Activated CD4-positive, alpha-beta T cell treated with anti-CD3 and anti-CD28 coated beads, Interleukin-2, amount 10 ng/mL, durations not matched to agents 7 days and 5 days (primary cell): ENCODE measurements at regions not wholly inside any gene's neighbourhood (a gene's known extent, or its start where the extent isn't known, plus 50 kb on each side); places are given as distances from the start of the nearest gene placed in this dataset.

Experiments used
- CTCF ChIA-PET: fragments of 350-600 bp; sonication (Branson Sonifier 250); formaldehyde crosslinking; loops from one replicate; lab custom pipeline; 2021; ENCODE audit warnings: antibody characterized with exemption; lab: Charles Lee
- POLR2A ChIA-PET: fragments of 350-600 bp; sonication (Branson Sonifier 250); formaldehyde crosslinking; loops from one replicate; lab custom pipeline; 2021; ENCODE audit warnings: antibody characterized with exemption; lab: Charles Lee
- DNase-seq: peaks from one replicate; pipeline ENCODE4 v3.0.0-alpha.2; 2020
- H3K27ac Mint-ChIP-seq: one replicate; pipeline ENCODE4 v1.8.0; 2021; ENCODE audit warnings: mild to moderate bottlenecking, moderate library complexity, mixed read lengths
- H3K27me3 Mint-ChIP-seq: one replicate; pipeline ENCODE4 v1.8.0; 2021; ENCODE audit warnings: mixed read lengths
- H3K36me3 Mint-ChIP-seq: one replicate; pipeline ENCODE4 v1.8.0; 2021; ENCODE audit warnings: low read depth, mixed read lengths
- H3K4me1 Mint-ChIP-seq: one replicate; pipeline ENCODE4 v1.8.0; 2021; ENCODE audit warnings: mixed read lengths
- H3K4me3 Mint-ChIP-seq: one replicate; pipeline ENCODE4 v1.8.0; 2021; ENCODE audit warnings: mild to moderate bottlenecking, moderate library complexity, mixed read lengths
- H3K9me3 Mint-ChIP-seq: one replicate; pipeline ENCODE4 v1.8.0; 2021; ENCODE audit warnings: mixed read lengths

DNA sequence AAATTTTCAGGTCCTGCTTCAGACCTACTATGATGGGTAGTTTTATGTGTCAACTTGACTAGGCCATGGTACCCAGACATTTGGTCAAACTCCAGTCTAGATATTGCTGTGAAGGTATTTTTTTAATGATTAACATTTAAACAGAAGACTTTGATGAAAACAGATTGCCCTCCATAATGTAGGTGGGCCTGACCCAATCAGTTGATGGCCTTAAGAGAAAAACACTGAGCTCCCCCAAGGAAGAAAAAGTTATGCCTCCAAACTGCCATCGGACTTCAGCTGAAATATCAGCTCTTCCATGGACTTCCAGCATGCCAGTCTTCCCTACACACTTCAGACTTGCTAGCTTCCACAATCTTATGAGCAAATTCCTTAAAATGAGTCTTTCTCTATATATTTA lies 67.3 kb upstream of the TYRP1 start:
- ChIA-PET POLR2A (no interaction called here), CTCF (no interaction called here)
- no peak for DNase-seq
- Mint-ChIP-seq H3K9me3 (peaks cover 3% of the 10 kb centered on the region), H3K4me1 (no peaks in the 10 kb centered on the region), H3K27ac (no peak overlapping the region), H3K27me3 (no peaks in the 10 kb centered on the region), H3K36me3 (no peaks in the 10 kb centered on the region), H3K4me3 (no peak overlapping the region)

DNA sequence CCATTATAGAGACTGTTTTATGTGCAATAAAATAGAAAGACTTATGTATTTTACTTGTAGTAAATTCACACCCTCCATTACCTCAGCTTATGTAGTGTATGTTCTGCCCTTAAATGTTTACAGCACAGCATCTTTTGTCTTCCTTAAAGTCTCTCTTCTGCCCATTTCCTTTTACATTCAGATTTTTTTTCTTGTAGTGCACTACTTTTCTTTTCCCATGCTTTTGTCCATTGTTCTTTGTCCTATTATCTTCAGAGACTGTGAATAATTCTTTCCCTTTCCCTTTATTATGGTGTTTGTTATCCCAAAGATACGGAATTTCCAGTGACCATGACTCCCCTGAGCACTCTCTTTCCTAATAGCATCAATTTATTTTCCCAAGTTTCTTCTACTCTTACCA lies 66.1 kb upstream of the TYRP1 start:
- ChIA-PET CTCF (no interaction called here), POLR2A (no interaction called here)
- no peak overlapping the region for H3K27ac Mint-ChIP-seq
- no peaks in the 10 kb centered on the region for H3K27me3 Mint-ChIP-seq
- H3K4me1 Mint-ChIP-seq: no peaks in the 10 kb centered on the region
- H3K9me3 Mint-ChIP-seq: peaks cover 3% of the 10 kb centered on the region
- H3K36me3 Mint-ChIP-seq: no peaks in the 10 kb centered on the region
- no peak for DNase-seq
- H3K4me3 Mint-ChIP-seq: no peak overlapping the region

DNA sequence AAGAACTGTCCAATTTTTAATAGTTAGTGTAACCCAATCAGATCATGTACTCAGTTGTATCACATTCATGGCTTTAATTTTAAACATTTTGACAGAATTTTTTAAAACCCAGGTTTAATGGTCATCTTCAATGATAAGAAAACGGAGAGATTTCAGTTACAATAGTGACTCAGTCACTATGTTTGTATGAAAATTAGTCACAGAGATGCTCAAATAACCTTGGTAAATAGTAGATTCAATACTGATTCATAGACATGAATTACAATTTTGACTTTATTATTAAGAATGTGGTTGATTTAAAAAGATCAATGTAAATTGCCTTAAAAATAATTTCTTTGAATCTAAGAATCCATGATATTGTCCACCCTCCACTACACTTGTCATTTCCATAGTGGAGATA lies 64.6 kb upstream of the TYRP1 start:
- ChIA-PET CTCF (no interaction called here), POLR2A (no interaction called here)
- H3K36me3 Mint-ChIP-seq: no peaks in the 10 kb centered on the region
- no peak for DNase-seq
- H3K9me3 Mint-ChIP-seq: peaks cover 3% of the 10 kb centered on the region
- H3K4me1 Mint-ChIP-seq: no peaks in the 10 kb centered on the region
- no peak overlapping the region for H3K27ac Mint-ChIP-seq
- H3K4me3 Mint-ChIP-seq: no peak overlapping the region
- no peaks in the 10 kb centered on the region for H3K27me3 Mint-ChIP-seq

DNA sequence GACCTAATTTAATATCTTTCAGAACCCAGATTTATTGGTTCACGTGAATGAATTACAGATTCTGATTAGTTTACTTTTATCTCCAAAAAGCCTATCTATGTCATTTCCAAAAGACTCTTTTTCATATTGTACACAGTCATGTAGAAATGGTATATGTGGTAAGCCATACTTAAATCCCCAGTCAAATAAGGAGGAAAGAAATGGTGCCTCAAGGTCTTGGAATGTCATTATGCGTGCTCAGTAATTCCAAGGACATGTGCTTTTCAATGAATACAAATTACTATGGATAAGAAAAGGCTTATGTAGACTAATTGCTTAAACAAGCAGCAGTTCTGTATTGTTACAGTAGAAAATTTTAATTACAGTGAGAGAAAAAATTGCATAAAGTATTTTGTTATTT lies 64.1 kb upstream of the TYRP1 start:
- DNase-seq: no peak
- ChIA-PET POLR2A (no interaction called here), CTCF (no interaction called here)
- Mint-ChIP-seq H3K9me3 (peaks cover 3% of the 10 kb centered on the region), H3K36me3 (no peaks in the 10 kb centered on the region), H3K27me3 (no peaks in the 10 kb centered on the region), H3K27ac (no peak overlapping the region), H3K4me3 (no peak overlapping the region), H3K4me1 (no peaks in the 10 kb centered on the region)

DNA sequence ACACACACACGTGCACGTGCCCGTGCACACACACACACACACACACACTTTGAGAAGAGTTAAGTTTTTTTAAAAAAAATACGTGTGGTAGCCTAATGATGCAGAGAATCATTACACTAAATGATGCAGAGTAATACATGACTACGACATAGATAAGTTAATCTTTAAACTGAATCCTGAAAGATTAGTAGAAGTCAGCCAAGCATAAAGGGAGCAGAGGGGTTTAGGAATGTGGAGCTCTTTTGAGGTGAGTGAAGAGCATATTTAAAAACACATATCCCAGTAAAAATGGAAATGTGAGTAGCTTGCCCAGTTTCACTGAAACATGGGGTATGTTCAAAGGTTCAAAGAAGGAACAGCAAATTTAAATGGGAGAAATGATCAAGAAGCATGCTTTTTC lies 61.3 kb upstream of the TYRP1 start:
- Mint-ChIP-seq H3K4me3 (no peak overlapping the region), H3K27ac (no peak overlapping the region), H3K36me3 (no peaks in the 10 kb centered on the region), H3K4me1 (no peaks in the 10 kb centered on the region), H3K9me3 (peaks cover 6% of the 10 kb centered on the region), H3K27me3 (no peaks in the 10 kb centered on the region)
- ChIA-PET CTCF (no interaction called here), POLR2A (no interaction called here)
- DNase-seq: no peak

DNA sequence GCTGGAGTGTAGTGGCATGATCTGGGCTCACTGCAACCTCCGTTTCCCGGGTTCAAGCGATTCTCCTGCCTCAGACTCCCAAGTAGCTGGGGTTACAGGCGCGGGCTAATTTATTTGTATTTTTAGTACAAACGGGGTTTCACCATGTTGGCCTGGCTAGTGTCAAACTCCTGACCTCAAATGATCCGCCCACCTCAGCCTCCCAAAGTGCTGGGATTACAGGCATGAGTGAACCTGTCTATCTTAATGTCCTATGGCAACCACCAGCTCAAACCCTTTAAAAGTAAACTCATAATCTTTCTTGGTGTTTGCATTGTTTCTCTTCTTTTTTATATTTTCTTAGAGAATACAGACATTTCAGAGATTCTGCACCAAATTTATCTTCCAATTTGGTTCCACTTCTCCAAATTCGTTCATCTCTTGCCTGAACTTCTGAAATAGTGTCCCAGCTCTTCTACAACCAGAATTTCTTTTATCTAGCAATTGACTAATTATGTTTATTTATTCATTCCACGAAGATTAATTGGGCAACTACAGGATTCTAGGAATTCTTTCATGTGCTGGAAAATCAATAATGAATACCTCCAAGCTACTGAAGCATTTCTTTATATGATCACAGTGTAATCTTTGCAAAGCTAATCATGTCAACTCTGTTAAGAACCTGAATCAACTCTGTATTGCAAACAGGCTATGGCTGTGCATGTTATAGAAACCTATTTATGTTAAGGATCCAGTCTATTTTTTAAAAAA lies 60.0 kb upstream of the TYRP1 start:
- Mint-ChIP-seq H3K27me3 (no peaks in the 10 kb centered on the region), H3K9me3 (peaks cover 6% of the 10 kb centered on the region), H3K36me3 (no peaks in the 10 kb centered on the region), H3K4me3 (no peak overlapping the region), H3K4me1 (no peaks in the 10 kb centered on the region), H3K27ac (no peak overlapping the region)
- POLR2A ChIA-PET: interaction anchor here (0.6 kb wide), 1 partner anchor 156 kb away, joined by 5 read pairs; no protein-coding TSS in a partner anchor
- CTCF ChIA-PET: no interaction called here
- DNase-seq: no peak

DNA sequence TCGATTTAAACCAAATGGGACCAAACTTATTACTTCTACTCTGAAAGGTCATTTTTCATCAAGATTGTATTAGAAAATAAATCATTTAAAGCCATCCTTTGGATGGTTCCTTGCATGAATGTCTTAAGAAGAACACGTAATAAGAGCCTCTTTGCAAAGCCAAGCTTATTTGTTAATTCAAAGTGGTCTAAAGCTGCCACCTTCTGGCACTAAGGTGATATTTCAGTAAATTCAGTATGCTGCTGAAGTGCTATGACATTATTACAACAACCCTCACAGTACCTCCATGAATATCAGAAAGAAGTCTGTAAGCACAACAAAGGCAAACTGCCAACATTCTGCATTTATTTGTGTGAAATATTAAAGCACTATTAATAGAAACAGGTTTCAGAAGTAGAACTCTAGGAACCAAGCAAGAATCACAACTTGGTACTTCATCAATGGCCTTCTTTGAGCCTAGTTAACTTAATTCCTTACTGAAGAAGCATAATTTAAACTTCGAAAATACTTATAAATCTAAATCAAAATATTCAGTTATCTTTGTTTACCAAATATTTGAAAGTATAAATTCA lies 53.1 kb upstream of the TYRP1 start:
- H3K27ac Mint-ChIP-seq: no peak overlapping the region
- H3K27me3 Mint-ChIP-seq: no peaks in the 10 kb centered on the region
- no peaks in the 10 kb centered on the region for H3K4me1 Mint-ChIP-seq
- H3K9me3 Mint-ChIP-seq: peaks cover 3% of the 10 kb centered on the region
- H3K36me3 Mint-ChIP-seq: no peaks in the 10 kb centered on the region
- CTCF ChIA-PET: no interaction called here
- DNase-seq: no peak
- POLR2A ChIA-PET: no interaction called here
- H3K4me3 Mint-ChIP-seq: no peak overlapping the region

DNA sequence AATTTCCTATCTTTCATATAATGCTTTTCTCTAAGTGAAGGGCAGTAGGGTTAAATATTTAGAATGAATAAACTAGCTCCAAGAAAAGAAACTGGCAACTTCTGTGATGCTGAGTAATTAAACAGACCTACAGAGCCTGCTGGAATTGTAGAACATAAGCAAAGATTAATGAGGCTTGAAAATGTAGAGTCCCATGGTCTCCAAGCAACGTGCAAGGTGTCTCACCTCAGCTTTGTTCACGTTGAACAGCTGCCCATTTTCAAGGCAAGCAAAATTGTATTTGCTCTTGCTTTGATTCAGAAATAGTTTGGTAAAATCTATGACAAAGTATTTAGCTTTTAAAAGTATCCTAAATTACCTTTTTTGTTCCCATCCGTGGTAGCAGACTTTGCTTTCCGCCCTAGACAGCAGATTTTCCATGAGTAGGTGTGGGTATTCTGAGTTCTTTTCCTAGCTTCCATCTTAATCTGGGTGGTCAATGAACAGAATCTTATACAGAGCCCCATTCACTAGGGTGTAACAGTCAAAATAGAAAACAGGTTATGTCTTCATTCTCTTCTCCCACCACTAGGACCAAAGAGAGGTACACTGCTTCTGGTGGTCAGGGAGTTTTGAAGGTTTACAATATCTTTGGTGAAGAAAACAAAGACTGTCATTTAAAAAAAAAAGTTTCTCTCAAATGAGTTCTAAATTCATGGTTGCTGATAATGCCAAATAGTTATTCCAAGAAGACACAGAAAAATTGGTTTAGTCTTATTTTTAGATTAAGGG lies 52.1 kb upstream of the TYRP1 start:
- Mint-ChIP-seq H3K4me1 (no peaks in the 10 kb centered on the region), H3K36me3 (no peaks in the 10 kb centered on the region)
- POLR2A ChIA-PET: no interaction called here

More for the DNA sequence above, 52.1 kb upstream of the TYRP1 start:
- Mint-ChIP-seq H3K9me3 (peaks cover 3% of the 10 kb centered on the region), H3K27ac (no peak overlapping the region), H3K27me3 (no peaks in the 10 kb centered on the region), H3K4me3 (no peak overlapping the region)
- DNase-seq: no peak
- CTCF ChIA-PET: no interaction called here
